Glomerular endothelial cell (primary cell): ENCODE measurements at regions not wholly inside any gene's neighbourhood (a gene's known extent, or its start where the extent isn't known, plus 50 kb on each side); places are given as distances from the start of the nearest gene placed in this dataset.
"Not testable (repeated sequence)": the region's sequence is repeated elsewhere in the genome, so short reads cannot be mapped to it uniquely, and the experiment has no call there.

Source experiments
- DNase-seq: peaks from one replicate; pipeline ENCODE4 v3.0.0-alpha.2; 2011; ENCODE audit warnings: low read depth, low spot score; ENCODE audit errors: extremely low read depth

- DNase-seq: no peak
Observed at GRCh38 chr15:46892621-46893160, 824.6 kb upstream of the SEMA6D start.

GRCh38 chr15:46894644-46895043 is 822.7 kb upstream of the SEMA6D start:
- DNase-seq: no peak

GRCh38 chr15:46897266-46897665 is 820.0 kb upstream of the SEMA6D start:
- DNase-seq: no peak

GRCh38 chr15:46901001-46901400 is 816.3 kb upstream of the SEMA6D start:
- no peak for DNase-seq

GRCh38 chr15:46917721-46918252 is 799.5 kb upstream of the SEMA6D start:
- no peak for DNase-seq

GRCh38 chr15:46918462-46919140 is 798.7 kb upstream of the SEMA6D start:
- no peak for DNase-seq

- no peak for DNase-seq
Observed at GRCh38 chr15:46921891-46922290, 795.4 kb upstream of the SEMA6D start.

GRCh38 chr15:46930426-46930825 is 786.9 kb upstream of the SEMA6D start:
- DNase-seq: no peak

- no peak for DNase-seq
Observed at GRCh38 chr15:46933332-46933731, 784.0 kb upstream of the SEMA6D start.

GRCh38 chr15:46934851-46935250 is 782.5 kb upstream of the SEMA6D start:
- DNase-seq: no peak

GRCh38 chr15:46938169-46938568 is 779.1 kb upstream of the SEMA6D start:
- DNase-seq: no peak

GRCh38 chr15:46941241-46941640 is 776.1 kb upstream of the SEMA6D start:
- DNase-seq: no peak

- no peak for DNase-seq
Observed at GRCh38 chr15:46946953-46947352, 770.4 kb upstream of the SEMA6D start.

GRCh38 chr15:46955576-46955975 is 761.7 kb upstream of the SEMA6D start:
- DNase-seq: no peak

GRCh38 chr15:46956456-46956855 is 760.8 kb upstream of the SEMA6D start:
- no peak for DNase-seq

- DNase-seq: no peak
Observed at GRCh38 chr15:46956881-46957280, 760.4 kb upstream of the SEMA6D start.

GRCh38 chr15:46960581-46960980 is 756.7 kb upstream of the SEMA6D start:
- DNase-seq: no peak

- no peak for DNase-seq
Observed at GRCh38 chr15:46961795-46962194, 755.5 kb upstream of the SEMA6D start.

- not testable (repeated sequence) for DNase-seq
Observed at GRCh38 chr15:46988055-46988454, 729.2 kb upstream of the SEMA6D start.

- no peak for DNase-seq
Observed at GRCh38 chr15:46996359-46996758, 720.9 kb upstream of the SEMA6D start.

GRCh38 chr15:46997501-46997900 is 719.8 kb upstream of the SEMA6D start:
- no peak for DNase-seq

GRCh38 chr15:47003568-47003967 is 713.7 kb upstream of the SEMA6D start:
- DNase-seq: no peak

GRCh38 chr15:47013446-47013845 is 703.9 kb upstream of the SEMA6D start:
- no peak for DNase-seq
